A549 (cell line): ENCODE measurements at regions not wholly inside any gene's neighbourhood (a gene's known extent, or its start where the extent isn't known, plus 50 kb on each side); places are given as distances from the start of the nearest gene placed in this dataset.

ENCODE experiments used
- ATAC-seq, 2 experiments: fragments of 200-7000 bp in 1 of 2; fragments of >200 bp in 1 of 2; cut with Nextera tagmentation in 1 of 2; cut with Tn5 transposase in 1 of 2; 3 replicates each; pipeline versions ENCODE4 v1.8.0 to v1.9.1; 2018 to 2020; ENCODE audit warnings: mild to moderate bottlenecking in 1 of 2, moderate library complexity in 1 of 2
- CTCF ChIA-PET: fragments of 300-600 bp; sonication (Branson Sonifier 250); formaldehyde crosslinking; extraction: SDS; loops from one replicate; lab custom pipeline; 2021; ENCODE audit warnings: antibody characterized with exemption, inconsistent platforms; lab: Yijun Ruan, JAX
- POLR2A ChIA-PET: fragments of 350-600 bp; formaldehyde crosslinking; extraction: SDS; loops from one replicate; lab custom pipeline; 2021; ENCODE audit warnings: antibody characterized with exemption, inconsistent platforms; lab: Yijun Ruan, JAX
- DNase-seq, 2 experiments: peaks; one replicate each; pipeline versions ENCODE4 v3.0.0 to v3.0.0-alpha.2; 2011 to 2016; ENCODE audit warnings: low read depth in 1 of 2, low spot score in 1 of 2
- FAIRE-seq: peaks from 2 replicates; lab custom pipeline; 2011; peaks lifted over from hg19 to GRCh38; lab: Jason Lieb, UNC
- H3K27ac ChIP-seq, 2 experiments: fragments of >200 bp; sonication (Bioruptor Twin); formaldehyde crosslinking; 3 replicates each; pipeline ENCODE4 v1.5.1; 2016 to 2017
- H3K4me1 ChIP-seq: fragments of >200 bp; sonication (Bioruptor Twin); formaldehyde crosslinking; 3 replicates; pipeline ENCODE4 v1.6.1; 2016
- H3K4me2 ChIP-seq: fragments of >200 bp; sonication (Bioruptor Twin); formaldehyde crosslinking; 3 replicates; pipeline ENCODE4 v1.6.1; 2016
- H3K4me3 ChIP-seq: fragments of >200 bp; sonication (Bioruptor Twin); formaldehyde crosslinking; 3 replicates; pipeline ENCODE4 v1.5.1; 2016
- H3K9me3 ChIP-seq: fragments of >200 bp; sonication (Bioruptor Twin); formaldehyde crosslinking; 3 replicates; pipeline ENCODE4 v1.6.1; 2016
- BCL3 ChIP-seq: fragments of >200 bp; sonication (Bioruptor Twin); formaldehyde crosslinking; IDR thresholded peaks from 3 replicates; pipeline ENCODE4 v1.6.1; 2016
- CBX2 ChIP-seq: fragments of 200-600 bp; sonication (generic); IDR thresholded peaks from 2 replicates; pipeline ENCODE4 v1.6.1; 2016; ENCODE audit warnings: low read depth, mild to moderate bottlenecking, borderline replicate concordance
- CTCF ChIP-seq: fragments of >200 bp; sonication (Bioruptor Twin); formaldehyde crosslinking; IDR thresholded peaks from 3 replicates; pipeline ENCODE4 v1.5.1; 2016
- EHMT2 ChIP-seq: fragments of 200-600 bp; sonication (generic); IDR thresholded peaks from 2 replicates; pipeline ENCODE4 v1.6.1; 2016; ENCODE audit warnings: antibody characterized with exemption, low read depth, mild to moderate bottlenecking, moderate library complexity
- ELK1 ChIP-seq: fragments of 150-350 bp; IDR thresholded peaks from 2 replicates; pipeline ENCODE4 v1.6.1; 2014; ENCODE audit warnings: low read depth, mild to moderate bottlenecking, low read length
- EP300 ChIP-seq, 2 experiments: fragments of >200 bp; sonication (Bioruptor Twin); formaldehyde crosslinking; IDR thresholded peaks; 2 replicates in 1 of 2; 3 replicates in 1 of 2; pipeline ENCODE4 v1.6.1; 2016 to 2017
- FOXS1 ChIP-seq: fragments of 250-450 bp; sonication (Bioruptor Pico); IDR thresholded peaks from 2 replicates; pipeline ENCODE4 v1.5.0; 2020; ENCODE audit warnings: mild to moderate bottlenecking, moderate library complexity
- JUN ChIP-seq, 2 experiments: fragments of >200 bp; sonication (Bioruptor Twin); formaldehyde crosslinking; IDR thresholded peaks; 2 replicates in 1 of 2; 3 replicates in 1 of 2; pipeline ENCODE4 v1.6.1; 2016 to 2017
- JUNB ChIP-seq: fragments of >200 bp; sonication (Bioruptor Twin); formaldehyde crosslinking; IDR thresholded peaks from 2 replicates; pipeline ENCODE4 v1.6.1; 2016
- KDM5A ChIP-seq: fragments of 200-600 bp; sonication (generic); IDR thresholded peaks from 2 replicates; pipeline ENCODE4 v1.6.1; 2016; ENCODE audit warnings: antibody characterized with exemption, mild to moderate bottlenecking
- NPAS2 ChIP-seq: fragments of 250-450 bp; sonication (Bioruptor Pico); IDR thresholded peaks from 2 replicates; pipeline ENCODE4 v1.8.0; 2022; ENCODE audit warnings: mild to moderate bottlenecking, moderate library complexity, borderline replicate concordance
- NR3C1 ChIP-seq: fragments of >200 bp; sonication (Bioruptor Twin); formaldehyde crosslinking; IDR thresholded peaks from 3 replicates; pipeline ENCODE4 v1.6.1; 2017
- PBX3 ChIP-seq: IDR thresholded peaks from 2 replicates; pipeline ENCODE4 v1.6.1; 2012
- PHF8 ChIP-seq: fragments of 200-600 bp; sonication (generic); IDR thresholded peaks from 2 replicates; pipeline ENCODE4 v1.6.1; 2016; ENCODE audit warnings: low read depth, mild to moderate bottlenecking, antibody characterized with exemption, moderate library complexity, borderline replicate concordance
- POLR2AphosphoS2 ChIP-seq: conservative IDR thresholded peaks from 2 replicates; pipeline ENCODE4 v1.6.1; 2012; ENCODE audit warnings: low read length, improper control_type of control experiment, inconsistent platforms
- RAD21 ChIP-seq, 2 experiments: fragments of >200 bp in 1 of 2; sonication (Bioruptor Twin) in 1 of 2; formaldehyde crosslinking in 1 of 2; IDR thresholded peaks in 1 of 2; conservative IDR thresholded peaks in 1 of 2; 2 replicates in 1 of 2; 3 replicates in 1 of 2; pipeline ENCODE4 v1.6.1; 2012 to 2018; ENCODE audit warnings: inconsistent platforms in 1 of 2
- ZC3H11A ChIP-seq: fragments of 450-650 bp; IDR thresholded peaks from 2 replicates; pipeline ENCODE4 v1.6.1; 2014; ENCODE audit warnings: antibody characterized with exemption, mild to moderate bottlenecking
- ZFP36 ChIP-seq: fragments of 450-650 bp; IDR thresholded peaks from 2 replicates; pipeline ENCODE4 v1.6.1; 2014; ENCODE audit warnings: borderline replicate concordance; ENCODE audit not compliant: partially characterized antibody
- WGBS: methylation state at CpG from one replicate; pipeline ENCODE4 v1.1.6; 2017; ENCODE audit errors: missing lambda C conversion rate; 5-methylcytosine and 5-hydroxymethylcytosine counted together

- DNase-seq = peak in 1 of 2 experiments; percentile 6
- H3K4me2 ChIP-seq = no peak overlapping the region
- no peaks in the 10 kb centered on the region for H3K9me3 ChIP-seq
- WGBS = 5% methylated on average over 4 of the region's 4 CpGs
- FAIRE-seq = no peak
- no peak overlapping the region for H3K4me3 ChIP-seq
- TF ChIP-seq RAD21 (conservative IDR thresholded peaks at IDR 0.05 in 1 of 2, IDR thresholded peaks at IDR 0.05 in 1 of 2) (0 out of 5 replicates have a peak, but pooled peaks of 1 of the 2 experiments have one; percentile 10), EP300 (IDR thresholded peaks at IDR 0.05) (no peak), JUNB (no peak)
- no peak for ATAC-seq
- H3K27ac ChIP-seq = no peak overlapping the region
- no peaks in the 10 kb centered on the region for H3K4me1 ChIP-seq
- ChIA-PET POLR2A (no interaction called here), CTCF (interaction anchor here (0.7 kb wide), 1 partner anchor 698 kb away, joined by 3 read pairs; no protein-coding TSS in a partner anchor)
These were observed 644.1 kb downstream of the MID1IP1 start for GRCh38 chrX:39445336-39445735.

- WGBS = 12% methylated on average over 2 of the region's 2 CpGs
- TF ChIP-seq ZFP36 (no peak), ELK1 (no peak), NPAS2 (CRISPR knock-in tag) (no peak), JUN (IDR thresholded peaks at IDR 0.05) (no peak), PBX3 (no peak), KDM5A (no peak), CTCF (no peak), BCL3 (no peak), PHF8 (no peak), FOXS1 (CRISPR knock-in tag) (no peak), NR3C1 (no peak), JUNB (no peak), EHMT2 (no peak), POLR2AphosphoS2 (no peak), CBX2 (no peak), ZC3H11A (no peak)
- FAIRE-seq = no peak
These were observed 648.1 kb downstream of the MID1IP1 start for GRCh38 chrX:39449352-39449751.

More at GRCh38 chrX:39449352-39449751, 648.1 kb downstream of the MID1IP1 start:
- Histone ChIP-seq H3K27ac (no peak overlapping the region), H3K4me2 (no peak overlapping the region), H3K9me3 (no peaks in the 10 kb centered on the region), H3K4me3 (no peak overlapping the region), H3K4me1 (no peaks in the 10 kb centered on the region)
- POLR2A ChIA-PET = no interaction called here
- CTCF ChIA-PET = no interaction called here
- ATAC-seq (no peak), DNase-seq (no peak)
